NCI-H748 (cell line): ENCODE measurements at regions not wholly inside any gene's neighbourhood (a gene's known extent, or its start where the extent isn't known, plus 50 kb on each side); places are given as distances from the start of the nearest gene placed in this dataset.
A peak's percentile ranks its signal among the peaks of the same experiment; 100 is the strongest.

ENCODE experiments used
- DNase-seq: peaks from one replicate; lab custom pipeline; 2025; ENCODE audit not compliant: unreplicated experiment; lab: John Stamatoyannopoulos, UW

DNA sequence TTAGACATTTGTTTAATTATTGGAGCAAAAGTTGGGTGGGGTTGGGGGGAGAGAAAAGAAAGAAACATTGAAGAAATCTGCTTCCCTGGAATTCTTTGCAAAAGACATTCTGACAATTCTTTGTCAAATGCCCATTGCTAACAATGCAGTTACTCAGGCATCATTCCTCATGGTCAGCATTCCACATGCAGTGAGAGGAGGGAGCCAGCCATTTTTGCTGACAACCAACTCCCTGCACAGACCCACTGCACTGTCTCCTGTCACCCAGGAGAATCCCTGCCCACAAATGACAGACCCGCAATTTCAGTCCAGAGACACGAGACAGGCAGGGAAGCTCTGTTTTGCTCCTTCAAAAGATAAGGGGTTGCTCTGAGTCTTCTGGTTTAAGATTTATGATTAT, 985.1 kb upstream of the SLIT2 start:
- DNase-seq, result no peak

DNA sequence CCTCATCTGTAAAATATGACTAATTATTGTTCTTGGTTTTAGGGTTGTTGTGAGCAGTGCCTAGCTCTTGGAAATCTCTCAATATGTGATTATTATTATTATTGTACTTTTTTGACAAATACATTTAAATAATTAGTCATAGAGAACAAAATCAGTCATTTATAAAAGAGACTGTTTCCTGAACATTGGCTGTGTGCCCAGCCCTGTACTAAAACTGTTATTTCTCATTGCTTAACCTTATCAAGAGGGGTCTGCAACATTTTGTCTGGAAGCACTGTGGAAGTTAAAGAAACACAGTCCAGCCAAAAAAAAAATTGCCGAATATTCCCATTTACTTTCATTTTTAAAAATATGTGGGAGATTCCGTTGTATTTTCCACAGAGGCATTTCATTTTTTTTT, 989.2 kb upstream of the SLIT2 start:
- DNase-seq, result no peak

DNA sequence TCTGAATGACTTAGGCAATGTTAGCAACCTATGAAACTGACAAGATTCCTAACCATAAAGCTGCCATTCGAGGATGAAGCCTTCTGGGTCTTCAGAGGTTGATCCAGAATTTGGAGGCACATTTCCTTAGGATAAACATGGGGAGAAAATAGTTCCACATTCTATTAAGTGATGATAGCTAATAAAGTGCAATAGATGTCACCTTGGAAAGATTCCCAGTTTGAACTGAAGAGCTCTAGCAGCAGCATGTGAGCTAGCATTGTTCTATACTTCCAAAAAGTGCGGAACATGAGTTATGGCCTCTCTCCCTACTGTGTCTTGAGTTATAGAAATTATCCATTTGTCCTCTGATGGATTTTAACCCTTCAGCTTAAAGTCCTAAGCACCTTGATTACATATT, 991.4 kb upstream of the SLIT2 start:
- DNase-seq, result no peak

DNA sequence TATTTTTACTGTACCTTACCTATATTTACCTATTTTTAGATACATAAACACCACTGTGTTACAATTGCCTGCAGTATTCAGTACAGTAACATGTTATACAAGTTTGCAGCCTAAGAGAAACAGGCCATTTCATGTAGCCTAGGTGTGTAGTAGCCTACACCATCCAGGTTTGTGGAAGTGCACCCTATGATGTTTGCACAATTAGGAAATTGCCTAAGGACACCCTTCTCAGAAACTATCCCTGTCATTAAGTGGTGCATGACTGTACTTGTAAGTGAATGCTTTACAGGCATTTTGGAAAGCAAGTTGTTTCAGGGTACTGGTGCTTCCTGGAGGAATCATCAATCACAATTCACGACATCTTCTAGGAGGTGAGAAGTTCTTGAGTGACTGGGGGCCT, 991.8 kb upstream of the SLIT2 start:
- no peak for DNase-seq

DNA sequence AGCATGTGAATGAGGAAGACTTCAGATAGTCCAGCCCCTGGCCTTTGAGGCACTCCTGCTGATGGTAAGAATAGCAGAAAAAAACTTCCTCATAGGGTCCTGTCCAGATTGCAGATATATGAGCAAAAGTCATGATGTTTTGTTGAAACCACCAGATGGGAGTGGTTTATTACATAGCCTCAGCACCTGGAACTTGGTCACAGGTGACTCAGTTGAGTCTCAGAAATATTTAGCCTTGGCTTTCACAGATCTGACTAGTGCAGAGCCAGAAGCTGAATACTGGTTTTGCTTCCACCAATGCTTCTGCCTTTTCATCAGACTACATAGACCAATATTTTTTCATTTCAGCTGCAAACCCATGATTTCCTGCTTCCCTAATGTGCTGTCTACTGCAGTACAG, 994.9 kb upstream of the SLIT2 start:
- DNase-seq, result no peak

DNA sequence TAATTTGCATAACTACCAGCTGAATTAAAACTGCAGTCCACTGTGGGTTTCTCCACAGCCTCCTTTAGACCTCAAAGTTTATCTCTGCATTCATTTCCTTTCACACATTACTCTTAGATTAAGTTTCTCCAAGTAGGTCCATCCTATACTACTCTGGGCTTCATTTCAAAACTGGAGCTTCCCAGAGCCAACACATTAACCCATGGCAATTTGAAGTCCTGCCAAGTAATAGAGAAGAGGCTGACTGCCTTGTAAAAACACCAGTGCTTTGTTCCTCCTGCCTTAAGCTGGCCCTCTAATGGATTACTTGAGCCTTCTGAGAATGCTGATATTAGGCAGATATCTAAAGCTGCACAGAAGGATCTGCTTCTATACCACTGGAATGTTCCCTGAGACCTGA, 997.2 kb upstream of the SLIT2 start:
- no peak for DNase-seq

DNA sequence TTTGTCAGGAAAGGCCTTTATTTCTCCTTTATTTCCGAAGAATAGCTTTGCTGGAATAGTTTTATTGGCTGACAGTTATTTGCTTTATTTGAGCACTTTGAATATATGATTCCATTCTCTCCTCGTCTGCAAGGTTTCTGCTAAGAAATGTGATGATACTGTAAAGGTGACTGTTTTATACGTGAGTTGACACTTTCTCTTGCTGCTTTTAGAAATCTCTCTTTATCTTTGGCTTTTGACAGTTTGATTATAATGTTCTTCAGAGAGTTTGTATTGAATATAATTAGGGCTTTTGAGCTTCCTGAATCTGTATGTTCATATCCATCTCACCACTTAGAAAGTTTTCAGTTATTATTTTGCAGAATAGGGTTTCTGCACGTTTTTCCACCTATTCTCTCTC, 1003.7 kb upstream of the SLIT2 start:
- DNase-seq, result no peak

DNA sequence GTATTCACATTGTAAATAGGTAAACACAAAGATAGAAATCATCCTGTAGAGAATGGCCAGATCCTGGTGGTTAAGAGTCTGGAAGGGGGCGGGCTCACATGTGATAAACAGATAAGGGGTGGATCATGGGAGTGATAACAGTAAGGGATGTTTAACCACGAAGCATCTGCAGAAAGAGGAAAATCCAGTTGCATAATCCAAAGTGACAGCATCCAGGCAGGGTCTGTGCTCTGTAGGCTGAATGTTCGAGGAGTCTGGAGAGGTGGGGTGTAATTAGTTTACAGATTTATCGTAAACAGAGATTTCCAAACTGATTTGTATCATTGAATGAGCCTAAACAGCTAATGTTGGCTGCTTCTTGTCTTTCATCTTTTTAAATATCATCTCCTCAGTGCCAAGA, 1009.8 kb upstream of the SLIT2 start:
- no peak for DNase-seq

DNA sequence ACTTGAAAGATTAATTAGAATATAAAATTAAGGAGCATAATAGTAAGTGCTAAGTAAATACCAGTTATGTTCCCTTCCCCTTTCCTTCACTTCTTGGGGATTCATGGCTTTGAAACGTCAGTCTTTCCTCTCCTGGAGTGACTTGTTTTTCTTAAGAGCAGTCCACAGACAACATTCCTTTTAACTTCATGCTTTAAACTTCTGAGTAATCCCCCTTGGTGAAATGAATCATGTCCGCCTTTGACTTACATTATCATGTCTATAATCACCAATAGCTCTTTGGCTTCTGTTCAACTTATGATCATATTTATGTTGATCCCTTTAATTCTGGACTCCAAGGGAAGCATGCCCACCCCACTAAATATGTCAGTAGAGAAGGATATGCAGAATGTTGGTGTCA, 1012.1 kb upstream of the SLIT2 start:
- DNase-seq, result no peak

DNA sequence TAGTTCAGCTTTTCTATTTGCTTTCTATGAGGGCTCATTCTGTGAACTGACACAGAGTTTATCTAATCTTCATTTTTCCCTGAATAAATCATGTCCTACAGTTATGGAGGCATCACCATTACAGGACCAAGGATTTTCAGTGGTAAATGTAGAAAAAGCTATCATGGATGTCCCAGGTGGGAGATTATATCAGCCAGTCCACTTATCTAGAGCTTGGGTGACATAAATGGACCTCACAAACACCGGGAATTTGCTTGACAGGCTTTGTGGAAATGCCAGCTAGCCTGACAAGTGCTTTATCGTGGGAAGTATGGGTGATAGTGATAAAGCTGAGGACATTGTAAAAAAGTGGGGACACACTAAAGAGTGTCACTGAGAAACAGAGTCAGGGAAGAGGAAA, 1015.2 kb upstream of the SLIT2 start:
- no peak for DNase-seq

DNA sequence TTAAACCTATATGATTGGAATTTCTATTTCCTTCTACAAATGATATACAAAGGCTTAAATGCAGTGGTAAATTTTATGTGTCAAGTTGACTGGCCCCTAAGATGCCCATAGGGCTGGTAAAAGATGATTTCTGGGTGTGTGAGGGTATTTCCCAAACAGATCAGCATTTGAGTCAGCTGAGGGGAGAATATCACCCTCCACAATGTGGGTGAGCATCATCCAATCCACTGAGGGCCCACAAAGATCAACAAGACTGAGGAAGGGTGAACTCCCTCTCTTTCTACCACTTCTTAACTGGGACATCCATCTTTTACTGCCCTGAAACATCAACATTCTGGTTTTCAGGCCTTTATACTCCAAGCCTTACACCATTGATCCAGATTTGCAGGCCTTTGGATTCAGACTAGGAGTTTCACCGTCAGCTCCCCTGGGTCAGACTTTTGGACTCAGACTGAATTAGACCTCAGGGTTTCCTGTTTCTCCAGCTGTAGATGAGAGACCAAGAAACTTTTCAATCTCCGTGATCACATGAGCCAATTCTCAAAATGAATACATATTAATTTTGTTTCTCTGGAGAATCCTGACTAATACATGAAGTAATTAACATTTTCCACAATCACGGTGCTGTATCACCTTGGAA, 1020.7 kb upstream of the SLIT2 start:
- no peak for DNase-seq

DNA sequence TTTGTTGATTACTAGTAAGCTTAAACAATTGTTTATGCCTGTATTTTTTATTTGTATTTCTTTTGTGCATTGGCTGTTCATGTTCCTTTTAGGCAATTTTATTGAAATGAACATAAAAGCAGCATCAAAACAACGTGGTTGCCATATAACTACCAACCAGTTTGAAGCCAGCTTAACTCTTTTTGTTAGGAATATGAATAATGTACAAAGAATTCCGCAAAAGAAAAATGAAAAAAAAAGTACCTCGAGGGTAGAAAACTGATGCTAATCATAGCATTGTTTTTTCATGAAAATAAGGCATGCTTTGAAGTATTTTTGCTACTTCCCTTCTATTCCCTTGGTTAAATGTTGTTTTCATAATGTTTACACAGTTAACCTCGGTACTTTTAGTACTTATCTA, 1024.0 kb upstream of the SLIT2 start:
- no peak for DNase-seq

DNA sequence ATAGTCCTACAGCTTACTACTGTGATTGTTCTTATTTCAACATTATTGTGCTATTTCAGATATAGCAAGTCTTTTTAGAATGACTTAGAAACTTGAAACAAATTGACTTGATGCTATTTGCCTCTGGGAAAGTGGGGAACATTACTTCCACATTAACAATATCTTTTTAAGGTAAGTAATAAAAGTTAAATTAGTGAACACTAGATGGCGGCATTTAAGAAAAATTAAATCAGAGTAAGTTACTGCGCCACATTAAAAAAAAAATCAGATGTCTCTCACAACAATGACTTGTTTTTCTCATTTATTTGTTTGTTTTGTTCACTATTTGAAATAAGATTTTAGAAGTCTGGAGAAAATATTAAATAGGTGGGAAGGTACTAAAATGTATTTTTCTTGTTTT, 1026.9 kb upstream of the SLIT2 start:
- DNase-seq, result peak; percentile 41

DNA sequence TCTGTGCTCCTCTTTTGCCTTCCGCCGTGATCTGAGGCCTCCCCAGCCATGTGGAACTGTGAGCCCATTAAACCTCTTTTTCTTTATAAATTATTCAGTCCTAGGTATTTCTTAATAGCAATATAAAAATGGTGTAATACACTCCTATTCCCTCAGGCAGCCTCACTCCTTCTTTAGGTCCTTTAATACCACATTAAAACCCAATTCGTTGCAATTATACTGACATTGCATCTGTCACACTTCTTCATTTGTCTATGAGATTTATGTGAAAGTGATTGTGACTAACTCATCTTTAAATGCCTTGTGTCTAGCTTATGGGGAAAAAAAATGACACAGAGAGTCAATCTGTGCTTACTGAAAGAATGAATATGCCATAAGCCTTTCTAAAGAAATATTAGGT, 1035.2 kb upstream of the SLIT2 start:
- DNase-seq, result no peak

DNA sequence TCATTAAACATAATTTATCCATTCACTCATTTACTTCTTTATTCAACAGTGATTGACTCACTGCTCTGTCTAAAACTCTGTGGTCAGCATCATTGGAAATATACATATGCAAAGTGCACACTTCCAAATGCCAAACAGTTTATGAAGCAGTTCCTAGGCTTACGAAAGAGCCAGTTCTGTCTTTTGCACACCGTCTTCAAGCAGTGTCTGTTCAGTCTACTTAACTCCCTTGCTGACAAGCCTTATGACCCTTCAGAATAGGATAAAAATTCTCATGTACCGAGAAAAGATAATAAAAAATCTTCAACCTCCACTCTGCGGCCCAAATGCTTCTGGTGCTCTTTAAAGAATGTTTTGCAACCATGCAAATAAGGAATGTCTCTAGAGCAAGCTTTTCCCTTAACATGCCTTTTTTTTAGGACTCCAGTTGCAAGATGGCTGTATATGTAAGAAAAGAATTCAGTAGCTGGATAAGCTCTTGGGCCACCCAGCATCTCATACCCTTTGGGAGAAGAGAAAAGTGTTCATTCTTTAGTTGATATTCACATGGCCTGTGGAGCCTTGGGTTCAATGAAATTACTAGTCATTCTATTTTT, 1037.0 kb upstream of the SLIT2 start:
- no peak for DNase-seq

DNA sequence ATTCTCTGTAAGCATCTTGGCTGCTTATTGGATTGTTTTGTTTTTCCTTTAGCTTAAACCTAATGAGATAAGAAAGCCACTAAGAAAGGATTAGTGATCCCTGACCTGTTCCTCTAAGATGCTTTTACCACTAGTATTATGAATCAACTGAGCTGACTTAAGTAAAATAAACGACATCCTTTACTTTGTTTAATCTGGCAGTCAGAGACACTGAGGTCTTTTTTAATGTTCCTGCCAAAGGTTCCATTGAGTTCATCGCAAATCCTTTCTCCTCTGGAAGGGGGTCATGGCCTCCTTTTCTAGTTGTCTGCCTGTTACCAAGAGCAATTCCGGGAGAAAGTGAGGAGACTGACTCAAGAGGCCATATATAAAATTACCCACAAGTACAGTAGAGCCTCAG, 1038.3 kb upstream of the SLIT2 start:
- no peak for DNase-seq

DNA sequence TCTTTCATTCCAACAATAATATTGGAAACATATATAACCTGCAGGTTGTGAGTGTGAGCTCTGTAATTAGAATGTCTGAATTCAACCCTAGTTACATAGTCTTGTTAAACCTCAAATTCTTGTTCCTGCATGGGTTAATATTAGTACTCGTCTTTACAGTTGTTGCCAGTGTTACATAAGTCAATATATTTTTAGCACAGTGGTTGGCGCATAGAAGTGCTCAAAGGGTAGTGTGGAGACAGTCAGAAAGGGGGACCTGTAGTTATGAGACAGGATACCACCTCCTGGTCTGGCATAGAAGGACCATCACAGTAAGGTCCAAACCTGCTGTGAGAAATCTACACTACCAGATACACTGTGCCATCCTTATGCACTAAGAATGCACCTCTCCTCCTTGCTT, 1045.9 kb upstream of the SLIT2 start:
- no peak for DNase-seq

DNA sequence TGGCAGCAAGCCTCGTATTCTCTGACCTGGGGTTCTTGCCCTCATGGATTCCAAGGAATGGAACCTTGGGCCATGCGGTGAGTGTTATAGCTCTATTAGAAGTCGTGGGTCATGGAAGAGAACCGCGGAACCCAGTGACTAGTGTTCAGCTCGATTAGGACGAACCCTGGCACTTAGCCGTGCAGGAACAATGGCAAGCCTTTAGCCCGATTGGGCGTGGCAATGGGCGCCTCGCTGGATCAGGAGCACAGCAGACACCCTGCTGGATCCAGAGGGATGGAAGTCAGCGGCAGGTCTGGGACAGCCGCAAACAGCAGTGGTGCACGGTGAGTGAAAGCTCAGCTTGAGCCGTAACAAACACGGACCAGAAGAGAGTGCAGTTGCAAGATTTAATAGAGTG, 1053.9 kb upstream of the SLIT2 start:
- peak; percentile 48 for DNase-seq

DNA sequence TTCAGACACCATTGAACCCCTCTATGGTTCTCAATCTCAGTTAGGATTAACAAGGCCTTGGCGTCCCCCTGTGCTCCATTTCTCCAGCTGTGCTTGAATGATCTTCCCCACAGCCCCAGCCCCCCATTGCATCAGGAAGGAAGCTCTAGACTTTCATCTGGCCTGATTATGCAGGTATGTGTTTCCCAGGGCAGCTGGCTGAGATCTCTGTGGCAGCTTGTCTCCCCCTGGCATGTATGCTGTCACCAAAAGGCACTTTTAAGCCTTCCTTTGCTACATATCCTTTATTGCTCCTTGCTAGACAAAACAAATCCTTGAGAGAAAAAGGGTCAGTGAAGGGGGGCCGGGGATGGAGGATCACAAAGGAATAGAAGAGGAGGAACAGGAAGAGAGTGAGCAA, 1056.0 kb upstream of the SLIT2 start:
- DNase-seq, result no peak

DNA sequence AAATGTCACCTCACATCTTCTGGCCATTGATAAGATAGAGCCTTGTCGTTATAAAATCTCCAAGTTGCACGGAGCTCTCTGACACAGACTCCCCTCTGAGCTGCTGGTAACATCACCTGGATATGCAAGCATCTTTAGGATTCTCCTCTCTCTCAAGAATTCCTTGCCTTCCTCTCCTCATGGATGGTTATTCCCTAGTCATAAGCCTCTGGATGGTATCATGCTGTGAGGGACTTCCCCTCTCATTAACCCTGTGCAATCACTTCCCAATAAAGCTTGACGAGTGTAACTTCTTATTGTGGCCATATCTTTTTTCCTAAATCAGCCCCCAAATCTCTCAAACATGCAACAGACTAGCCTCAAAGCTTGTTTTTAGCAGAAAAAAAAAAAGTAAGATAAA, 1057.0 kb upstream of the SLIT2 start:
- DNase-seq, result no peak

DNA sequence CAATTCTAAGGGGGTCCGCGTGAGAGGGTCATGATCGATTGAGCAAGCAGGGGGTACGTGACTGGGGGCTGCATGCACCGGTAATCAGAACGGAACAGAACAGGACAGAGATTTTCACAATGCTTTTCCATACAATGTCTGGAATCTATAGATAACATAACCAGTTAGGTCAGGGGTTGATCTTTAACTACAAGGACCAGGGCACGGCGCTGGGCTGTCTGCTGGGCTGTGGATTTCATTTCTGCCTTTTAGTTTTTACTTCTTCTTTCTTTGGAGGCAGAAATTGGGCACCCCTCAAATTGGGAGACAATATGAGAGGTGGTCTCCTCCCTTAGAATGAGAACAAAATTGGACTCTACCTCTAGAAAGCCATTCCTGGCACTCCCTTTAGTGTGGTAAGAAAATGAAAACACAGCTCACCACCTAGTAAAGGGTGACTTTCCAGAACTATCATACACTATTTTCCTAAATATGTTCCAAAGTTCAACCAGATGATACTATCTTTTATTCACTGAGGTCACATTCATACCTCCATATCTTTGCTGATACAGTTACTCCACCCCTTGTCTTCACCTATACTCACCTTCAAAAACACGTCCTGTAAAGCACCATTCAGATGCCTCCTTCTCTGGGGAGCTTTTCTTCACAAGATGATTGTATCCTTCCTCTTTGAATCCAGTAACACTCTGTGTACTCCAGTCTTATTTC, 1058.3 kb upstream of the SLIT2 start:
- DNase-seq, result no peak

DNA sequence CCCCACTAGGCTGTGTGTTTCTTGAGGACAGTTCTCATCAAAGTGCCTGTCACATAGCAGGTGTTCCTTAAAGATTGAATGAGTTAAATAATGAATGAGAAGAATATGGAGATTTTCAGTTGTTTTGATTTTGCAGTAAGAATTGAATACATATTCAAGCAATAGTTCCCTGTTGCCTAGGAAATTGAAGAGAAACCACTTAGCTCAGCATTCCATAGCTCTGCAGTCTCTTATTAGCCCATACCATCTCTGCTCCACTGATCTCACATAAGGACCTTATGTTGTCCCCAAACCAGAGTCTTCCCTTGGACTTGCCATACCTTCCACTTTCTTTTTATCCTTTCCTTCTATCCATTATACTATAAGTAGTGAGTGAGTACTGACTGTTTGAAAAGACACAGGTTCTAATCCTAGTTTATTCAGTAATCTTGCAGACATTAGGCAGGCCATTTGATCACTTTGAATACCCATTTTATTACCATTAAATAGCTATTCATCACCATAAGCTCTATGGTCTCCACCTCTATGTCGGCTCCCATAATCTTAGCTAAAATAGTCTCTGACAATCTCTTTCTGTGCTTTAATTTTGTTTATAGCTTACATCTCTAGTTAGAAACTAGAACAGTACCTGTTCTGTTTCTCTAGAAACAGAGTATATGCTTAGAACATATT, 1059.6 kb upstream of the SLIT2 start:
- DNase-seq, result no peak
